ENCODE measurements at regions not wholly inside any gene's neighbourhood (a gene's known extent, or its start where the extent isn't known, plus 50 kb on each side); places are given as distances from the start of the nearest gene placed in this dataset.

DNA sequence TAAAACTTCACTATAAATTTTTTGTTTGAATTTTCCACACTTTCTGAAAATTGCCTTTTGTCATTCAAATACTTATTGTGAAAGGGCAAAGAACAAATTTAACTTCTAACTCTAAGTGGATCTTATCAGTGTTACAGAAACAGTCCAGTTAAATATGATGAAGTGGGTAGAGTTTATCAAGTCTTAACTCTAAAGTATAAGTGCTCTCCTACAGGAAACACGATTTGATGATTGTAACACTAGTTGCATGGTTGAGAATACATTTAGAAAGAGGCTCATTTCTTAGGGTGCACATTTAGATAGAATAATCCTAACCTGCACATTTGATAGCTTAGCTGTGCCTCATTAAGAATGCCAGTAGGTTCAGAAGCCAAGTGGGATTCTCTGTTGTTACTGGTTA, 838.3 kb upstream of the ATXN7L3B start:
- TF ChIP-seq, protein P1, sequence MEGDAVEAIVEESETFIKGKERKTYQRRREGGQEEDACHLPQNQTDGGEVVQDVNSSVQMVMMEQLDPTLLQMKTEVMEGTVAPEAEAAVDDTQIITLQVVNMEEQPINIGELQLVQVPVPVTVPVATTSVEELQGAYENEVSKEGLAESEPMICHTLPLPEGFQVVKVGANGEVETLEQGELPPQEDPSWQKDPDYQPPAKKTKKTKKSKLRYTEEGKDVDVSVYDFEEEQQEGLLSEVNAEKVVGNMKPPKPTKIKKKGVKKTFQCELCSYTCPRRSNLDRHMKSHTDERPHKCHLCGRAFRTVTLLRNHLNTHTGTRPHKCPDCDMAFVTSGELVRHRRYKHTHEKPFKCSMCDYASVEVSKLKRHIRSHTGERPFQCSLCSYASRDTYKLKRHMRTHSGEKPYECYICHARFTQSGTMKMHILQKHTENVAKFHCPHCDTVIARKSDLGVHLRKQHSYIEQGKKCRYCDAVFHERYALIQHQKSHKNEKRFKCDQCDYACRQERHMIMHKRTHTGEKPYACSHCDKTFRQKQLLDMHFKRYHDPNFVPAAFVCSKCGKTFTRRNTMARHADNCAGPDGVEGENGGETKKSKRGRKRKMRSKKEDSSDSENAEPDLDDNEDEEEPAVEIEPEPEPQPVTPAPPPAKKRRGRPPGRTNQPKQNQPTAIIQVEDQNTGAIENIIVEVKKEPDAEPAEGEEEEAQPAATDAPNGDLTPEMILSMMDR (IDR thresholded peaks at IDR 0.05): no peak
- TF ChIP-seq POLR2A (IDR thresholded peaks at IDR 0.05): no peak

All from breast epithelium (tissue), 3 donors.